AG04449 (cell line): ENCODE measurements at regions not wholly inside any gene's neighbourhood (a gene's known extent, or its start where the extent isn't known, plus 50 kb on each side); places are given as distances from the start of the nearest gene placed in this dataset.

ENCODE experiments used
- CTCF ChIA-PET: fragments of 350-600 bp; formaldehyde crosslinking; extraction: SDS; loops from one replicate; lab custom pipeline; 2021; ENCODE audit warnings: antibody characterized with exemption; lab: Yijun Ruan, JAX
- POLR2A ChIA-PET: fragments of 400-600, 350-600 bp; formaldehyde crosslinking; extraction: SDS; loops from one replicate; lab custom pipeline; 2020; ENCODE audit warnings: antibody characterized with exemption, inconsistent platforms; lab: Yijun Ruan, JAX
- DNase-seq: peaks from one replicate; pipeline ENCODE4 v3.0.0-alpha.2; 2010; ENCODE audit warnings: low read depth, low spot score
- H3K4me3 ChIP-seq: 2 replicates; pipeline ENCODE4 v1.5.1; 2011; ENCODE audit warnings: low read depth, mild to moderate bottlenecking, control low read depth, low read length
- TF ChIP-seq, protein P1 (sequence below): IDR thresholded peaks from one replicate; pipeline ENCODE4 v1.5.1; 2011; ENCODE audit warnings: mild to moderate bottlenecking, moderate library complexity, low read length, control low read depth, inconsistent platforms; ENCODE audit not compliant: insufficient read depth; ENCODE audit errors: missing control alignments

DNA sequence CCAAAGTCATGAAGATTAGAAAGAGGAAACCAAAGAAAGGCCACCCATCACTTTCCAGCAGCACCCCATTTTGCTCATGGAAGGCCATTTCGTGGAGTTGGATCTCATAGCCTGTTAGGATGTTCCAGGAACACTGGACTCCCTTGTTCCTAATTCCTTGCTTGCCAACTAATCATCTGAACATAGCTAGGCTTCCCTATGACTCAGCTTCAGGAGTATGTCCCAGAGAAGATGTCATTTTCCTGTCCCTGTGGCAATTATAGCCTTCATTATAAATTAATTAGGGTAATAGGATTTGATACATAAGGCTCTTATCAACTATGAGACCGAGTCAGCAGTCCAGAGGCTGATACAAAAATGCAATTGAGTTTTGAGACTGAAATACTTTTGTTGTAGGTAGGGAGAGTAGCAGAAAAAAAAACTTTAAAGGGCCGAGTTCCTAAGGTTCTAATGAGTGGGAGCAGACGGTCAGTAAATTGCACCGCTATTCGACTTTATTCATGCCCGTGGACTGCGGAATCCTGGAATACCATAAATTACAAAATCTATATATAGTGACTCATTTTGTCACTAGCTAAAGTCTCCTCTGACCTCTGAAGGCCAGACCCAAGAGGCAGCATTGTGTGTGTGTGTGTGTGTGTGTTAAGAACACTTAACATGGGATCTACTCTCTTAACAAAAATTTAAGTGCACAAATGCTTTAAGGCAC, 311.8 kb downstream of the FBXO15 start:
- CTCF ChIA-PET: interaction anchor here (1.0 kb wide), 1 partner anchor 13 kb away, joined by 4 read pairs; no protein-coding TSS in a partner anchor
- TF ChIP-seq, protein P1, sequence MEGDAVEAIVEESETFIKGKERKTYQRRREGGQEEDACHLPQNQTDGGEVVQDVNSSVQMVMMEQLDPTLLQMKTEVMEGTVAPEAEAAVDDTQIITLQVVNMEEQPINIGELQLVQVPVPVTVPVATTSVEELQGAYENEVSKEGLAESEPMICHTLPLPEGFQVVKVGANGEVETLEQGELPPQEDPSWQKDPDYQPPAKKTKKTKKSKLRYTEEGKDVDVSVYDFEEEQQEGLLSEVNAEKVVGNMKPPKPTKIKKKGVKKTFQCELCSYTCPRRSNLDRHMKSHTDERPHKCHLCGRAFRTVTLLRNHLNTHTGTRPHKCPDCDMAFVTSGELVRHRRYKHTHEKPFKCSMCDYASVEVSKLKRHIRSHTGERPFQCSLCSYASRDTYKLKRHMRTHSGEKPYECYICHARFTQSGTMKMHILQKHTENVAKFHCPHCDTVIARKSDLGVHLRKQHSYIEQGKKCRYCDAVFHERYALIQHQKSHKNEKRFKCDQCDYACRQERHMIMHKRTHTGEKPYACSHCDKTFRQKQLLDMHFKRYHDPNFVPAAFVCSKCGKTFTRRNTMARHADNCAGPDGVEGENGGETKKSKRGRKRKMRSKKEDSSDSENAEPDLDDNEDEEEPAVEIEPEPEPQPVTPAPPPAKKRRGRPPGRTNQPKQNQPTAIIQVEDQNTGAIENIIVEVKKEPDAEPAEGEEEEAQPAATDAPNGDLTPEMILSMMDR: no peak

DNA sequence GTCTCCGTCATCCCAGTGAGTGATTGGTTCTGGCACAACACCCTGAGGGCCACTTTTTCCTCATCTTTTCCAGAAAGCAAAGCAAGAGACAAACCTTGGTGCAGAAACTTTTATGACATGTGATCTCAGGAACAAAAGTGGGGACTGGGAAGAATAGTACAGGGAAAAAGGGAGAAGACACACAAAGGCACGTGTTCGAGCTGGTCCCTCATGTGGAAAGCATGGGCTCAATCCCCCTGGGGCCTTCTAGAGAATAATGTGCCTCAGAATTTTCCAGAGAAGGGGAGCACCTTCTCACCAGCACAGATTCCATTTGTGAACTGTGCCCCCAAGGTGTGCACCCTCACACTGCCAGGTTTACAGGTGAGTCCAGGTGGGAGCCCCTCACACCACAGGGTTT, 312.6 kb downstream of the FBXO15 start:
- H3K4me3 ChIP-seq: no peak overlapping the region
- TF ChIP-seq, protein P1: no peak
- no peak for DNase-seq
- ChIA-PET CTCF (interaction anchor here (1.0 to 3.4 kb wide), 2 partner anchors 8 to 14 kb away, joined by 4 to 35 read pairs; no protein-coding TSS in a partner anchor), POLR2A (no interaction called here)

More for the DNA sequence above, 311.8 kb downstream of the FBXO15 start:
- H3K4me3 ChIP-seq: no peak overlapping the region
- POLR2A ChIA-PET: no interaction called here
- no peak for DNase-seq

DNA sequence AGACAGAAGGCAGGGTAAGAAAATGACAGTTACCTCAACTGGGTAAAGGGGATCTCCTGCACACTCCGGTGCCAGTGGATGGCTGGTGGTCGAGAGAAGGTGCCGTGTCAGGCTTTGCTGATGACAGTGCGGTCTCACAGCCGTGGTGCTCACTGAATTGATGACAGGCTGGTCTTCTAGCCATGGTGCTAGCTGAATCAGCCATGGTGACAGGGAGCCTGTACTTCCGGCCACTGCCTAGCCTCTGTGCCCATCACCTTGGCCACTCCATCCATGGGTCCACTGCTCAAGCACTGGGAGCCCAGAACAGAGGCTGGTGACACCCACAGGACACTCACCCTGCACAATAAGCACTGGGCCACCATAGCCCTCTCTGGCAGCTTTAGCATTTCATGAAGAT, 315.9 kb downstream of the FBXO15 start:
- no peak overlapping the region for H3K4me3 ChIP-seq
- DNase-seq: no peak
- ChIA-PET POLR2A (no interaction called here), CTCF (interaction anchor here (0.5 to 3.4 kb wide), 2 partner anchors 11 to 192 kb away, joined by 4 to 35 read pairs; no protein-coding TSS in a partner anchor)
- TF ChIP-seq, protein P1: no peak

DNA sequence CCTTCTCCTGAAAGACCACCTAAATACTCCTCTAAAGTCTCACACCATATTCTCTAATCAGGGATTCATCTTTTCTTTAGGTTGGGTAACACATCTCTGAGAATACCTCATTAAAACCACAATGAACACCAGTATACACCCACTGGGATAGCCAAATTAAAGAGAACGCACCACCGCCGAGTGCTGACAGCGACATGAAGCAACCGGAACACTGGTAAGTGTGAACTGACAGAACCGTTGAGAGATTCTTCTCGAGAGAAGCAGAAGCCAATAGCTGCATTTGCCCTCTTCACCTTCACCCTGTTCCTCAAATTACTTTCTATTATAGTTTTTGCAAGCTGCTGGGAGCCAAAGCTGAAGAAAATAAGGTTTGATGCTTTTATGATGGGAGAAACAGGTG, 318.5 kb downstream of the FBXO15 start:
- no peak for DNase-seq
- H3K4me3 ChIP-seq: no peak overlapping the region
- TF ChIP-seq, protein P1: no peak
- ChIA-PET CTCF (interaction anchor here (1.4 to 1.8 kb wide), 3 partner anchors 11 to 15 kb away, joined by 4 to 7 read pairs (median 4); no protein-coding TSS in a partner anchor), POLR2A (no interaction called here)

DNA sequence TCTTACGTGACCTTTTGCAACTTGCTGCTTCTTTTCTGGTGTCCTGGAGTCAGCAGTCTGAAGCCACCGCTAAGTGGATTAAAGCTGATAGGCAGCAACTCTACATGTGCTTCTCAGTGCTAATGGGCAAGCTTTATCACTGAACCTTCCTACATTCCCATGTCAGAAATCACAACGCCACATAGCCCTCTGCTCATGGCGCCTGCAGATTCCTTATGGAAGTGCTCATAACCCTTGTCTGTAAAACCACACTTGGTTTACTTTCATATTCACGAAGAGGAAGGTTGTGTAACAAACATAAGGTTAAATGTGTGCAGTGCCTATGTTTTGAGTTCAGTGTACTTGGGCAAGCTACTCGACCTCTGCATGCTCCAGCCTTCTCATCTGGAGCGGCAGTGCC, 319.8 kb downstream of the FBXO15 start:
- H3K4me3 ChIP-seq: no peak overlapping the region
- TF ChIP-seq, protein P1: no peak
- DNase-seq: no peak
- ChIA-PET POLR2A (no interaction called here), CTCF (interaction anchor here (1.6 to 1.8 kb wide), 2 partner anchors 12 to 15 kb away, joined by 5 to 12 read pairs; no protein-coding TSS in a partner anchor)

DNA sequence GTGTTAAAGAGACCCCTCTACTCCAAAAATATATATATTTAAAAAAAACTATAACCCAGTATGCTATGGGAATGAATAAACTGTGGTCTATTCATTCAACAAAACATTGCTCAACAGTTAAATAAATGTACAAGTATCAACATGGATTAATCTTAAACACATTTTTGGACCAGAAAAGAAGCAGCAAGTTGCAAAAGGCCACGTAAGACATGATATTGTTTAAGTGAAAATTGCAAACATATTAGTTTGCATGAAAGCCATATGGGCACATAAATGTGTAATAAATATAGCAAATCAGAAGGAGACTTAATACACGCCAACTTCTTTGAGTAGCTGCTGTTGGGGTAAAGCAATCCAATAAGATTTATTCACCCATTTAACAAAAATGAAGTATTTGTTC, 321.5 kb downstream of the FBXO15 start:
- no peak overlapping the region for H3K4me3 ChIP-seq
- ChIA-PET POLR2A (no interaction called here), CTCF (interaction anchor here (0.7 kb wide), 1 partner anchor 16 kb away, joined by 4 read pairs; no protein-coding TSS in a partner anchor)
- DNase-seq: no peak
- TF ChIP-seq, protein P1: no peak
